GM12878 (cell line): ENCODE measurements at regions not wholly inside any gene's neighbourhood (a gene's known extent, or its start where the extent isn't known, plus 50 kb on each side); places are given as distances from the start of the nearest gene placed in this dataset.

Experiments used
- ATAC-seq: fragments of 200-7000 bp; cut with Tn5 transposase; 3 replicates; pipeline ENCODE4 v1.9.1; 2020; ENCODE audit warnings: mild to moderate bottlenecking, moderate library complexity
- BruUV-seq: library from RNA; stranded (reverse); fragments of 400-500 nt; replicated peaks from 2 replicates; lab custom pipeline; 2021; lab: Mats Ljungman, UMichigan
- CTCF ChIA-PET: fragments of 300-600 bp; sonication (Branson Sonifier 250); formaldehyde crosslinking; extraction: SDS; loops from one replicate; lab custom pipeline; 2021; ENCODE audit warnings: inconsistent platforms; lab: Yijun Ruan, JAX
- POLR2A ChIA-PET: fragments of 350-600 bp; formaldehyde crosslinking; extraction: SDS; loops from one replicate; lab custom pipeline; 2021; ENCODE audit warnings: inconsistent platforms; lab: Charles Lee
- RAD21 ChIA-PET: fragments of 300-600 bp; sonication (Branson Sonifier 250); formaldehyde crosslinking; loops from one replicate; lab custom pipeline; 2023; ENCODE audit warnings: antibody characterized with exemption; ENCODE audit not compliant: unreplicated experiment; lab: Charles Lee
- SMC1A ChIA-PET: fragments of 300-600 bp; sonication (Branson Sonifier 250); formaldehyde crosslinking; loops from one replicate; lab custom pipeline; 2023; ENCODE audit not compliant: unreplicated experiment, uncharacterized antibody; lab: Charles Lee
- DNase-seq: peaks from one replicate; pipeline ENCODE4 v3.0.0-alpha.2; 2011; ENCODE audit warnings: low read depth, low spot score
- FAIRE-seq: peaks from 3 replicates; lab custom pipeline; 2011; peaks lifted over from hg19 to GRCh38; lab: Jason Lieb, UNC
- H2AFZ ChIP-seq: 2 replicates; pipeline ENCODE4 v1.6.0; 2011; ENCODE audit warnings: low read depth, low read length, control low read depth; ENCODE audit not compliant: control insufficient read depth
- H3K27ac ChIP-seq: 2 replicates; pipeline ENCODE4 v1.5.1; 2011; ENCODE audit warnings: control low read depth; ENCODE audit not compliant: control insufficient read depth, insufficient read depth
- H3K27me3 ChIP-seq, 2 experiments: replicated peaks in 1 of 2; 2 replicates each; pipeline versions ENCODE4 v1.6.0 to v1.6.1; 2011; ENCODE audit warnings: low read length in 1 of 2; ENCODE audit not compliant: control insufficient read depth in 2 of 2, insufficient read depth in 2 of 2
- H3K36me3 ChIP-seq, 2 experiments: 2 replicates each; pipeline ENCODE4 v1.5.1; 2011; ENCODE audit warnings: low read length in 1 of 2; ENCODE audit not compliant: control insufficient read depth in 2 of 2, insufficient read depth in 2 of 2
- H3K4me1 ChIP-seq: 2 replicates; pipeline ENCODE4 v1.6.1; 2011; ENCODE audit warnings: mild to moderate bottlenecking, low read length, moderate library complexity, mixed read lengths; ENCODE audit not compliant: control insufficient read depth, insufficient read depth
- H3K4me2 ChIP-seq: 2 replicates; pipeline ENCODE4 v1.6.0; 2011; ENCODE audit warnings: control low read depth; ENCODE audit not compliant: control insufficient read depth, insufficient read depth
- H3K4me3 ChIP-seq: fragments of 200-600 bp; sonication (generic); 2 replicates; pipeline ENCODE4 v1.5.1; 2016
- H3K79me2 ChIP-seq: 2 replicates; pipeline ENCODE4 v1.6.0; 2011; ENCODE audit warnings: low read length; ENCODE audit not compliant: control insufficient read depth, insufficient read depth
- H3K9ac ChIP-seq: 2 replicates; pipeline ENCODE4 v1.8.0; 2011; ENCODE audit warnings: low read length, control low read depth, mixed read lengths; ENCODE audit not compliant: control insufficient read depth, insufficient read depth
- H3K9me3 ChIP-seq: replicated peaks from 3 replicates; pipeline ENCODE4 v1.5.1; 2011; ENCODE audit warnings: mild to moderate bottlenecking, low read length; ENCODE audit not compliant: control insufficient read depth, insufficient read depth
- H4K20me1 ChIP-seq: 2 replicates; pipeline ENCODE4 v1.6.0; 2011; ENCODE audit not compliant: control insufficient read depth, insufficient read depth
- CHD1 ChIP-seq: IDR thresholded peaks from 2 replicates; pipeline ENCODE4 v1.6.1; 2012; ENCODE audit warnings: low read depth, low read length, improper control_type of control experiment
- DPF2 ChIP-seq: fragments of 450-650 bp; IDR thresholded peaks from 2 replicates; pipeline ENCODE4 v1.6.1; 2017; ENCODE audit warnings: mild to moderate bottlenecking
- EP300 ChIP-seq, 2 experiments: fragments of 150-350 bp in 1 of 2; IDR thresholded peaks; 2 replicates each; pipeline ENCODE4 v1.6.1; 2011 to 2012; ENCODE audit warnings: low read depth in 2 of 2, low read length in 2 of 2, borderline replicate concordance in 1 of 2, improper control_type of control experiment in 1 of 2, inconsistent platforms in 1 of 2; ENCODE audit not compliant: control insufficient read depth in 1 of 2
- IRF4 ChIP-seq: IDR thresholded peaks from 2 replicates; pipeline ENCODE4 v1.6.1; 2011; ENCODE audit warnings: low read depth, low read length
- KAT2A ChIP-seq: conservative IDR thresholded peaks from 2 replicates; pipeline ENCODE4 v1.6.1; 2011; ENCODE audit warnings: low read depth, low read length; ENCODE audit not compliant: control insufficient read depth
- MYC ChIP-seq: IDR thresholded peaks from 2 replicates; pipeline ENCODE4 v1.6.1; 2011; ENCODE audit warnings: mild to moderate bottlenecking, low read length, moderate library complexity, inconsistent platforms; ENCODE audit not compliant: insufficient read depth, insufficient replicate concordance, insufficient read length, severe bottlenecking
- SKIL ChIP-seq: fragments of 450-650 bp; IDR thresholded peaks from 2 replicates; pipeline ENCODE4 v1.6.1; 2017; ENCODE audit warnings: mild to moderate bottlenecking, low read depth, inconsistent platforms; ENCODE audit not compliant: poor library complexity, severe bottlenecking
- SMARCA5 ChIP-seq: fragments of 450-650 bp; IDR thresholded peaks from 2 replicates; pipeline ENCODE4 v1.6.1; 2017; ENCODE audit warnings: mild to moderate bottlenecking
- SP1 ChIP-seq: IDR thresholded peaks from one replicate; pipeline ENCODE4 v1.6.1; 2011; ENCODE audit warnings: low read depth, low read length
- SRF ChIP-seq, 2 experiments: IDR thresholded peaks; 2 replicates each; pipeline ENCODE4 v1.6.1; 2011; ENCODE audit warnings: low read depth in 2 of 2, low read length in 2 of 2, mild to moderate bottlenecking in 1 of 2, moderate library complexity in 1 of 2
- STAT1 ChIP-seq: fragments of 450-650 bp; conservative IDR thresholded peaks from 2 replicates; pipeline ENCODE4 v1.6.1; 2014; ENCODE audit warnings: antibody characterized with exemption, mild to moderate bottlenecking
- SUZ12 ChIP-seq: fragments of 200-600 bp; sonication (generic); IDR thresholded peaks from one replicate; pipeline ENCODE4 v1.6.1; 2018; ENCODE audit warnings: antibody characterized with exemption, mild to moderate bottlenecking; ENCODE audit not compliant: unreplicated experiment
- TAF1 ChIP-seq: IDR thresholded peaks from 2 replicates; pipeline ENCODE4 v1.6.1; 2011; ENCODE audit warnings: mild to moderate bottlenecking, low read depth, low read length, borderline replicate concordance
- WRNIP1 ChIP-seq: IDR thresholded peaks from 2 replicates; pipeline ENCODE4 v1.6.1; 2011; ENCODE audit warnings: low read depth, low read length, improper control_type of control experiment, borderline replicate concordance
- ZSCAN29 ChIP-seq: fragments of 450-650 bp; IDR thresholded peaks from 2 replicates; pipeline ENCODE4 v1.6.1; 2017; ENCODE audit warnings: mild to moderate bottlenecking, moderate library complexity
- WGBS: methylation state at CpG from one replicate; pipeline ENCODE4 v1.1.6; 2016; ENCODE audit warnings: low lambda C conversion rate; ENCODE audit not compliant: insufficient replicate concordance, insufficient coverage; ENCODE audit errors: missing lambda C conversion rate; 5-methylcytosine and 5-hydroxymethylcytosine counted together
- in situ Hi-C: fragments of 300-500 bp; cut with MboI; formaldehyde crosslinking; loops from 9 replicates; pipeline ENCODE4 v1.14.3; 2018; ENCODE audit warnings: mixed read lengths
- intact Hi-C: fragments of 100-400 bp; cut with micrococcal nuclease; formaldehyde crosslinking; loops from one replicate; pipeline ENCODE4 v1.14.2; 2022; ENCODE audit not compliant: unreplicated experiment
- TF ChIP-seq, protein P1 (sequence below): fragments of 450-650 bp; conservative IDR thresholded peaks from 2 replicates; pipeline ENCODE4 v1.6.1; 2017; ENCODE audit warnings: mild to moderate bottlenecking, moderate library complexity
- TF ChIP-seq, protein P2 (sequence below): IDR thresholded peaks from 2 replicates; pipeline ENCODE4 v1.6.1; 2012; ENCODE audit warnings: low read depth, low read length, improper control_type of control experiment
- TF ChIP-seq, protein P3 (sequence below): fragments of 450-650 bp; IDR thresholded peaks from 2 replicates; pipeline ENCODE4 v1.6.1; 2014; ENCODE audit warnings: mild to moderate bottlenecking

DNA sequence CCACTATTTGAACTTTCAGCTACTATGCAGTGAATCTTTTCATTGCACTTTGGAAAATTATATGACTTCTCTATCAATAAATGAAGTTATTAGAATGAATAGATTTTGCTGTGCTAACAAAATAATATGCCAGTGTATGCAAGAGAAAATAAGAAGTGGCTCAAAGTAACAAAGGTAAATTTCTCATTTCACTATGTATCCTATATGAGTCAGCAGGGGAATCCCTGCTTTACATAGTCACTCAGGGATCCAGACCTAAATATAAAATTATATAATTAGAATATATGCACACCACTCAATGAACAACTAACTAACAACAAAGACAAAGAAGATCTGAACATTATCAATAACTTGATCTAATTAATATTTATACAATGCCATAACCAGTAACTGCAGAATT, 390.8 kb upstream of the IRAK1BP1 start (continued):
- no peak for TF ChIP-seq TAF1
- no peak for TF ChIP-seq STAT1
- no peak for TF ChIP-seq IRF4
- no peak for TF ChIP-seq SUZ12
- TF ChIP-seq EP300 (IDR thresholded peaks at IDR 0.05; ENCODE audit: borderline replicate concordance in 1 of 2, control insufficient read depth in 1 of 2, low read depth in 2 of 2, low read length in 2 of 2): no peak
- TF ChIP-seq SP1: no peak

DNA sequence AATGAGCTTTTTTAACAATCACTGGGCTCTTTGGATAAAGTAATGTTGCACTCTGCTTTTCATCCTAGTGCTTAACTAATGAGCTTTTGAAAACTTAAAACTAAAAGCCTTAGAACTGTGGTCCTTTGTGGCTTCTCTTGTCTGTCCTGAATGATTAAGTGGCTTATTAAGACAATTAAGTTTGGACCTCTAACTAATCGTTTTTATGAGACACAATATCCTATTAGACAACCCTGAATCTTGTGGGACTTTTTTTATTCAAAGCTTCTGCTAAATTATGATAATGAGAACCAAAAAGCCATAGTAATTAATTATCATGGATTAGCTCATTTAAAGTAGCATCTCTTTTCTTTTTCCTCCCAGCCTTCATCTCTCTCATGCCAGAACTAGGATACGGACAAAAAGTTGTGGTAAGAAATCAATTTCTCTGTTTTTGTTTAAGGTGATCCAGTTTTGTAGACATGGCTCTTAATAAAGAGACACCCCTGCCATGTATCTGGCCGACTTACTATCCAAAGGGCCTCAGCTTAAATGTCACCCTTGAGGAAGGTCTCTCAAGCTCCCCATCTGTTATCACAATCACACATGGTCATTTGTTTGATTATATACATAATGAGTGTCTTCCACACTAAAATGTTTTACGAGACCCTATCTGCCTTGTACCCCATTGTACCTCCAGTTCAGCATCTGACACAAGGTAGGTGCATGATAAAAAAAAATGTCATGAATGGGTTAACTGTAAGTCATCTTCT, 384.4 kb upstream of the IRAK1BP1 start:
- H3K36me3 ChIP-seq: no peaks in the 10 kb centered on the region
- no peak overlapping the region for H2AFZ ChIP-seq
- SMC1A ChIA-PET: interaction anchor here (0.6 kb wide), 1 partner anchor 98 kb away, joined by 4 read pairs; no protein-coding TSS in a partner anchor
- H4K20me1 ChIP-seq: no peaks in the 10 kb centered on the region
- POLR2A ChIA-PET: no interaction called here
- in situ Hi-C loops: no loop called here
- H3K27ac ChIP-seq: no peak overlapping the region
- H3K9me3 ChIP-seq: no peaks in the 10 kb centered on the region
- H3K79me2 ChIP-seq: no peaks in the 10 kb centered on the region
- H3K4me2 ChIP-seq: no peak overlapping the region
- H3K4me1 ChIP-seq: no peaks in the 10 kb centered on the region
- H3K4me3 ChIP-seq: no peak overlapping the region
- H3K9ac ChIP-seq: no peak overlapping the region
- BruUV-seq: no TSS peak
- RAD21 ChIA-PET: no interaction called here
- WGBS: 10% methylated on average over 4 of the region's 4 CpGs
- intact Hi-C loops: no loop called here
- no peaks in the 10 kb centered on the region for H3K27me3 ChIP-seq
- DNase-seq (no peak), ATAC-seq (no peak), FAIRE-seq (no peak)
- CTCF ChIA-PET: interaction anchor here (0.6 to 1.4 kb wide), 3 partner anchors 18 to 44 kb away, joined by 3 read pairs; no protein-coding TSS in a partner anchor
- TF ChIP-seq SRF (IDR thresholded peaks at IDR 0.05; ENCODE audit: low read depth in 2 of 2, low read length in 2 of 2) (no peak), SKIL (no peak), KAT2A (no peak), SMARCA5 (no peak), DPF2 (no peak), CHD1 (no peak), ZSCAN29 (no peak), MYC (no peak), WRNIP1 (no peak)
- TF ChIP-seq, protein P1, sequence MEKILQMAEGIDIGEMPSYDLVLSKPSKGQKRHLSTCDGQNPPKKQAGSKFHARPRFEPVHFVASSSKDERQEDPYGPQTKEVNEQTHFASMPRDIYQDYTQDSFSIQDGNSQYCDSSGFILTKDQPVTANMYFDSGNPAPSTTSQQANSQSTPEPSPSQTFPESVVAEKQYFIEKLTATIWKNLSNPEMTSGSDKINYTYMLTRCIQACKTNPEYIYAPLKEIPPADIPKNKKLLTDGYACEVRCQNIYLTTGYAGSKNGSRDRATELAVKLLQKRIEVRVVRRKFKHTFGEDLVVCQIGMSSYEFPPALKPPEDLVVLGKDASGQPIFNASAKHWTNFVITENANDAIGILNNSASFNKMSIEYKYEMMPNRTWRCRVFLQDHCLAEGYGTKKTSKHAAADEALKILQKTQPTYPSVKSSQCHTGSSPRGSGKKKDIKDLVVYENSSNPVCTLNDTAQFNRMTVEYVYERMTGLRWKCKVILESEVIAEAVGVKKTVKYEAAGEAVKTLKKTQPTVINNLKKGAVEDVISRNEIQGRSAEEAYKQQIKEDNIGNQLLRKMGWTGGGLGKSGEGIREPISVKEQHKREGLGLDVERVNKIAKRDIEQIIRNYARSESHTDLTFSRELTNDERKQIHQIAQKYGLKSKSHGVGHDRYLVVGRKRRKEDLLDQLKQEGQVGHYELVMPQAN: no peak
- TF ChIP-seq, protein P2, sequence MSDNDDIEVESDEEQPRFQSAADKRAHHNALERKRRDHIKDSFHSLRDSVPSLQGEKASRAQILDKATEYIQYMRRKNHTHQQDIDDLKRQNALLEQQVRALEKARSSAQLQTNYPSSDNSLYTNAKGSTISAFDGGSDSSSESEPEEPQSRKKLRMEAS: no peak
- TF ChIP-seq, protein P3, sequence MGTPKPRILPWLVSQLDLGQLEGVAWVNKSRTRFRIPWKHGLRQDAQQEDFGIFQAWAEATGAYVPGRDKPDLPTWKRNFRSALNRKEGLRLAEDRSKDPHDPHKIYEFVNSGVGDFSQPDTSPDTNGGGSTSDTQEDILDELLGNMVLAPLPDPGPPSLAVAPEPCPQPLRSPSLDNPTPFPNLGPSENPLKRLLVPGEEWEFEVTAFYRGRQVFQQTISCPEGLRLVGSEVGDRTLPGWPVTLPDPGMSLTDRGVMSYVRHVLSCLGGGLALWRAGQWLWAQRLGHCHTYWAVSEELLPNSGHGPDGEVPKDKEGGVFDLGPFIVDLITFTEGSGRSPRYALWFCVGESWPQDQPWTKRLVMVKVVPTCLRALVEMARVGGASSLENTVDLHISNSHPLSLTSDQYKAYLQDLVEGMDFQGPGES: no peak
